HEK293 (cell line): ENCODE measurements at regions not wholly inside any gene's neighbourhood (a gene's known extent, or its start where the extent isn't known, plus 50 kb on each side); places are given as distances from the start of the nearest gene placed in this dataset.

Experiments
- MEIS1 ChIP-seq: sonication (generic); formaldehyde crosslinking; IDR thresholded peaks from 2 replicates; pipeline ENCODE4 v1.8.1; 2022; ENCODE audit warnings: missing genetic modification reagents, mild to moderate bottlenecking, borderline replicate concordance
- MYNN ChIP-seq: fragments of 450-650 bp; formaldehyde crosslinking; IDR thresholded peaks from 2 replicates; pipeline ENCODE4 v1.5.1; 2016; ENCODE audit warnings: missing biosample characterization, missing genetic modification characterization, borderline replicate concordance
- SP2 ChIP-seq: fragments of 450-650 bp; formaldehyde crosslinking; IDR thresholded peaks from 2 replicates; pipeline ENCODE4 v1.5.1; 2016; ENCODE audit warnings: missing biosample characterization, missing genetic modification characterization
- ZNF350 ChIP-seq: fragments of 450-650 bp; formaldehyde crosslinking; IDR thresholded peaks from 2 replicates; pipeline ENCODE4 v1.5.0; 2017; ENCODE audit warnings: missing biosample characterization, mild to moderate bottlenecking, missing genetic modification characterization
- TF ChIP-seq, protein P1 (sequence below): fragments of 450-650 bp; formaldehyde crosslinking; IDR thresholded peaks from 2 replicates; pipeline ENCODE4 v1.5.1; 2016; ENCODE audit warnings: missing biosample characterization, missing genetic modification characterization

DNA sequence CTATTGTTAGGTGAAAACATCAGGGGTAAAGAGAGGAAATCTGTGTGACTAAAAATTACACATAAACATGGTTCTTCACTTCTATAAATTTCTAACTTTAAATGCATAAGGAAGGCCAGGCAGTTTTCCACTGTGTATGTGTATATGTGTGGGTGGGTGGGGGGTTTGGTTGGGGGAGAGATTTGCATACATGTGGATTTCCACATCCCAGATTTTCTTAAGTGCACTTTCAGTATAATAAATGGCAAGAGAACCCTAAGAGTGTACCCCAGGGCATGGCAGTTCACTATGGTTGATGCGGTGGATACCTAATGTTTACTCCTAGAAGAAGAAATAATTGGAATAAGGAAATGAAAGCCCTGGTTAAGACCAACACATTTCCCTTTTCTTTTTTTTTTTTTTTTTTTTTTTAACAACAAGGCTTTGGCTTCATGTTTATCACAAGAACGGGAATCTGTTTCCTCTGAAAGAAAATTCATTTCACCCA is 451.8 kb upstream of the CCL2 start:
- TF ChIP-seq MEIS1 = no peak
- TF ChIP-seq ZNF350 (tag by site-specific recombination) = no peak
- TF ChIP-seq, protein P1, sequence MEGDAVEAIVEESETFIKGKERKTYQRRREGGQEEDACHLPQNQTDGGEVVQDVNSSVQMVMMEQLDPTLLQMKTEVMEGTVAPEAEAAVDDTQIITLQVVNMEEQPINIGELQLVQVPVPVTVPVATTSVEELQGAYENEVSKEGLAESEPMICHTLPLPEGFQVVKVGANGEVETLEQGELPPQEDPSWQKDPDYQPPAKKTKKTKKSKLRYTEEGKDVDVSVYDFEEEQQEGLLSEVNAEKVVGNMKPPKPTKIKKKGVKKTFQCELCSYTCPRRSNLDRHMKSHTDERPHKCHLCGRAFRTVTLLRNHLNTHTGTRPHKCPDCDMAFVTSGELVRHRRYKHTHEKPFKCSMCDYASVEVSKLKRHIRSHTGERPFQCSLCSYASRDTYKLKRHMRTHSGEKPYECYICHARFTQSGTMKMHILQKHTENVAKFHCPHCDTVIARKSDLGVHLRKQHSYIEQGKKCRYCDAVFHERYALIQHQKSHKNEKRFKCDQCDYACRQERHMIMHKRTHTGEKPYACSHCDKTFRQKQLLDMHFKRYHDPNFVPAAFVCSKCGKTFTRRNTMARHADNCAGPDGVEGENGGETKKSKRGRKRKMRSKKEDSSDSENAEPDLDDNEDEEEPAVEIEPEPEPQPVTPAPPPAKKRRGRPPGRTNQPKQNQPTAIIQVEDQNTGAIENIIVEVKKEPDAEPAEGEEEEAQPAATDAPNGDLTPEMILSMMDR (tag by site-specific recombination) = no peak
- no peak for TF ChIP-seq MYNN (tag by site-specific recombination)
- TF ChIP-seq SP2 (tag by site-specific recombination) = no peak
